ENCODE measurements at regions not wholly inside any gene's neighbourhood (a gene's known extent, or its start where the extent isn't known, plus 50 kb on each side); places are given as distances from the start of the nearest gene placed in this dataset.
A peak's percentile ranks its signal among the peaks of the same experiment; 100 is the strongest.
"Not testable (repeated sequence)": the region's sequence is repeated elsewhere in the genome, so short reads cannot be mapped to it uniquely, and the experiment has no call there.

GRCh38 chr5:86671536-86671935 lies 53.8 kb downstream of the COX7C start:
- no peak for DNase-seq (ENCODE audit: low read depth)

- no peak for DNase-seq (ENCODE audit: low read depth)
Observed at GRCh38 chr5:86674069-86674468, 56.3 kb downstream of the COX7C start.

DNA sequence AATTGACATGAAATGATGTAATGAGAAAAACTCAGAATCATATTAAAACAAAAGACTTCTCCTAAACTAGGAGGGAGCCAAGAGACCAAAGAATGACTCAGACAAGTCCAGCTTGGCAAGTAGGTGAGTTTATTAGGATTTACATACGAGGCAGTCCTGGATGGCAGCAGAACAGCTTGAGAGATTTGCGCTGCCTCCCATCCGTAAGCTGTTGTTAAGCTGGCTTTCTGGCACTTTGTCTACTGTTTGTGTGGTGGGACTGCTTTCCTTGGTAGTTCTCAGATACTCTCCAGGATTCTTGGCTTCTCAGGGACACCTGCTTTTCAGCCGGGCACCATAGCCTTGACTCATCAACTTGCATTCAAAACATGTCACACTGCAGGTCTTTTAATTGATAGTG lies 57.6 kb downstream of the COX7C start:
- no peak for DNase-seq (ENCODE audit: low read depth)

DNA sequence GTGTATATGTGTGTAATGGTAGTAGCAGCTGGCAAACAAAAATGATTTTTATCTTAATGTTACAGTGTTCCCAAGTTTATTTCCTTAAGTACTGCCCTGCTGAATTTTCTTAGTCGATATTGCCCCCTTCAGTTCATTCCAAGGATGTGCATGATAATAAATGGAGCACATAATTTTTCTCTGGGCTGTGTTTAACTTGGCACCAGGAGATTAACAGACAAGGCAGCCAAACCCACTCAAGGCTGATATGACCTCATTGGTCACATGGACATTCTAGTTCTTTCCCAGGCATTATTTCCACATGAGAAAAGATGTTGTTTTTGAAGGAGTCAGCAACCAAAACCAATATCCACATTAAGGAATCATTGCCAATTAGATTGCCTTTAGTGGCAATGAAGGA lies 61.8 kb downstream of the COX7C start:
- DNase-seq (ENCODE audit: low read depth), result peak; percentile 88

GRCh38 chr5:86679949-86680348 lies 62.2 kb downstream of the COX7C start:
- peak; percentile 2 for DNase-seq (ENCODE audit: low read depth)

GRCh38 chr5:86684222-86684621 lies 66.5 kb downstream of the COX7C start:
- peak; percentile 41 for DNase-seq (ENCODE audit: low read depth)

DNA sequence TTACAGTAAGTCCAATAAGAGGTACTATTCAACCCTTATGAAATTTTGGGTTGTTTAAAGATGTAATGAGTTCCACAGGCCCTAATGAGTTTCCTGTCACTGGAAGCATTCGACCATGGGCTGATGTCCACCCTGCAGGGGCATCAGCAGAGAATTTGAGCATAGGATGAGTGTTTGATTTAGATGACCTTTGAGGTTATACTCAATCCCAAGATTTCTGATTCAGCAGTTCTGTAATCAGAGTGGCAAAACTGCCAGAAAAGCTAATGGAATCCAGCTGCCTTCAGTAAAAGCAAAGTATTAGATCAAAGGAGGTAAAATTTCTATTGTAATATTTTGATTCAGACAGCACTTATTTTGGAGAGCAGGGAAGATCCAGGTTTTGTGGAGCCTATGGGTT lies 68.3 kb downstream of the COX7C start:
- no peak for DNase-seq (ENCODE audit: low read depth)

- no peak for DNase-seq (ENCODE audit: low read depth)
Observed at GRCh38 chr5:86688406-86688805, 70.7 kb downstream of the COX7C start.

GRCh38 chr5:86689103-86689729 lies 71.5 kb downstream of the COX7C start:
- no peak for DNase-seq (ENCODE audit: low read depth)

GRCh38 chr5:86709157-86709881 lies 91.6 kb downstream of the COX7C start:
- no peak for DNase-seq (ENCODE audit: low read depth)

GRCh38 chr5:86716121-86716520 lies 98.4 kb downstream of the COX7C start:
- DNase-seq (ENCODE audit: low read depth), result no peak

DNA sequence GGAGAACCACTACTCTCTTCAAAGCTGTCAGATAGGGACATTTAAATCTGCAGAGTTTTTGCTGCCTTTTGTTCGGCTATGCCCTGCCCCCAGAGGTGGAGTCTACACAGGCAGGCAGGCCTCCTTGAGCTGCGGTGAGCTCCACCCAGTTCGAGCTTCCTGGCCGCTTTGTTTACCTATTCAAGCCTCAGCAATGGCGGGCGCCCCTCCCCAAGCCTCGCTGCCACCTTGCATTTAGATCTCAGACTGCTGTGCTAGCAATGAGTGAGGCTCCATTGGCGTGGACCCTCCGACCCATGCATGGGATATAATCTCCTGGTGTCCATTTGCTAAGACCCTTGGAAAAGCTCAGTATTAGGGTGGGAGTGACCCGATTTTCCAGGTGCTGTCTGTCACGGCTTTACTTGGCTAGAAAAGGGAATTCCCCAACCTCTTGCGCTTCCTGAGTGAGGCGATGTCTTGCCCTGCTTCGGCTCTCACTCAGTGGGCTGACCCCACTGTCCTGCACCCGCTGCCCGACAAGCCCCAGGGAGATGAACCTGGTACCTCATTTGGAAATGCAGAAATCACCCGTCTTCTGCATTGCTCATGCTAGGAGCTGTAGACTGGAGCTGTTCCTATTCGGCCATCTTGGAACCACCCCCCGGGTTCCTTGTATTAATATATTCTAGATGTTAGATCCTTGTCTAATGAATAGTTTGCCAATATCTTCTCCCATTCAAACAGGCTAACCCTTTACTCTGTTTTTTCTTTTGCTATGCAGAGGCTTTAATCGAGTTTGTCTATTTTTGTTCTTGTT lies 113.8 kb downstream of the COX7C start:
- not testable (repeated sequence) for DNase-seq (ENCODE audit: low read depth)

DNA sequence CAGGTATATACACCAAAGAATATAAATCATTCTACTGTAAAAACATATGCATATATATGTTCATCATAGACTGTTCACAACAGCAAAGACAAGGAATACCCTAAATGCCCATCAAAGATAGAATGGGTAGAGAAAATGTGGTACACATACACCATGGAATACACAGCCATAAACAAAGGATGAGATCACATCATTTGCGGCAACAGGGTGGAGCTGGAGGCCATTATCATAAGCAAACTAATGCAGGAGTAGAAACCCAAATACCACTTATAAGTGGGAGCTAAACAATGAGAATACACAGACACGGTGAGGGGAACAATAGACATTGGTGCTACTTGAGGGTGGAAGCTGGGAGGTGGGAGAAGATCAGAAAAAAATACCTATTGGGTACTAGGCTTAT lies 117.6 kb downstream of the COX7C start:
- DNase-seq (ENCODE audit: low read depth), result no peak

- DNase-seq (ENCODE audit: low read depth), result no peak
Observed at GRCh38 chr5:86737579-86737978, 119.8 kb downstream of the COX7C start.

DNA sequence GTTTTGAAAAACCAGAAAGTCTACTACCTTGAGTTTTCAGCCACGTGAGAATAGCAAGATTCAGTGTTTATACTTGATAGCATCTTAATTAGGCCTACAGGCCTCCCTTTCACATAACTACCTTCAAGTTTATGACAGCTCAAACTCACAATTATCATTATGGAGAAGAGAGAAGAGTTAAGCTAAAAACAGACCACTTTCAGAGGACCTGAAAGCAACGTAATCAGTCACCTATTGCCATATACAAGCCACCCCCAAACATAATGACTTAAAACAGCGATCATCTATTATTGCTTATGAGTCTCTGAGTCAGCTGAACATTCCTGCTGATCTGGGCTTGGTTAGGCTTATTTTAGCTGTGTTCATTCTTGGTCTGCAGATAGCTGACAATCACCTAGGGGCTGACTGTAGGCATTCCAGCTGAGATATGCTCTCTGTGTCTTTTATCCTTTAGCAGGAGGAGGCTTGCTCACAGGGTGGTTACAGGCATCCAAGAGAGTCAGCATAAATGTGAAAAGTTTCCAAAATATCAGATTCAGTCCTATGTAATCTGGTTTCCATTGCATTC lies 130.9 kb downstream of the COX7C start:
- no peak for DNase-seq (ENCODE audit: low read depth)

- DNase-seq (ENCODE audit: low read depth), result no peak
Observed at GRCh38 chr5:86749841-86750240, 132.1 kb downstream of the COX7C start.

- DNase-seq (ENCODE audit: low read depth), result no peak
Observed at GRCh38 chr5:86756839-86757238, 139.1 kb downstream of the COX7C start.

- peak; percentile 11 for DNase-seq (ENCODE audit: low read depth)
Observed at GRCh38 chr5:86757824-86758223, 140.1 kb downstream of the COX7C start.

DNA sequence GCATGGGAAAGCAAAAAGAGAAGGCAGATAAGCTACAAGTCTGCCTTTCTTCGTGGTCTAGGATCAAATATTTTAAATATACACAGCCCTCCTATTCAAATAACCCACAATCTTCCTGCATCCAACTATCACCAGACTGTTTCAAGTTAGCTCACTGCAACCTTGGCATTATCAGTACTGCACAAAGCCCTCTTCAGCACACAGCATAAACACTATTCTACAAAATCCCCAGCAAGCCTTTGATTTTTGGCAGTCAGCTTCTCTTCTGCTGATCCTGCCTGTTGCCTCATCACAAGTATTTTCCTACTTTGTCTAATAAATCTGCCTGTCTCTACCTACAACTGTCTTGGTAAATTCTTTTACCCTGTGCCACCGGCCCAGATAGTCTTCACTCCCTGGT lies 142.9 kb downstream of the COX7C start:
- no peak for DNase-seq (ENCODE audit: low read depth)

DNA sequence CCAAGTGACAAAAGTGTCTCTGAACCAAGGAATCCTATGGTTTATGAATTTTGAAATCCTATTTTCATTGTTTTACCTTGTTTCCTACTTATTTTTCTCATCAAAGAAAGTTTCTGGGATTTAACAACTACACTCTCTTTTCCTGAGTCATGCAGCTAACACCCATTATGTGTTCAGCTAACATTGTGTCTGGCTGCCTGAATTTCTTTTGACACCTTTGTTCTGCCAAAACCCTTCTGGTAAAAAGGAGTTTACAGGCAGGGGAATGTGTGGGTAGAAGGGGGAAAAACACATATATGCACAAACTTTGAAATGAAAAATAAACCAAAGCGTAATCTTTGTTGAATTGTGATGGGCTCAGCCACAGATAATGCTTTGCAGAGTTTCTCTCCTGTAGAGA lies 146.2 kb downstream of the COX7C start:
- DNase-seq (ENCODE audit: low read depth), result no peak

- no peak for DNase-seq (ENCODE audit: low read depth)
Observed at GRCh38 chr5:86765778-86766502, 148.2 kb downstream of the COX7C start.

GRCh38 chr5:86768699-86769202 lies 151.0 kb downstream of the COX7C start:
- no peak for DNase-seq (ENCODE audit: low read depth)
